ENCODE measurements at regions not wholly inside any gene's neighbourhood (a gene's known extent, or its start where the extent isn't known, plus 50 kb on each side); places are given as distances from the start of the nearest gene placed in this dataset.

DNA sequence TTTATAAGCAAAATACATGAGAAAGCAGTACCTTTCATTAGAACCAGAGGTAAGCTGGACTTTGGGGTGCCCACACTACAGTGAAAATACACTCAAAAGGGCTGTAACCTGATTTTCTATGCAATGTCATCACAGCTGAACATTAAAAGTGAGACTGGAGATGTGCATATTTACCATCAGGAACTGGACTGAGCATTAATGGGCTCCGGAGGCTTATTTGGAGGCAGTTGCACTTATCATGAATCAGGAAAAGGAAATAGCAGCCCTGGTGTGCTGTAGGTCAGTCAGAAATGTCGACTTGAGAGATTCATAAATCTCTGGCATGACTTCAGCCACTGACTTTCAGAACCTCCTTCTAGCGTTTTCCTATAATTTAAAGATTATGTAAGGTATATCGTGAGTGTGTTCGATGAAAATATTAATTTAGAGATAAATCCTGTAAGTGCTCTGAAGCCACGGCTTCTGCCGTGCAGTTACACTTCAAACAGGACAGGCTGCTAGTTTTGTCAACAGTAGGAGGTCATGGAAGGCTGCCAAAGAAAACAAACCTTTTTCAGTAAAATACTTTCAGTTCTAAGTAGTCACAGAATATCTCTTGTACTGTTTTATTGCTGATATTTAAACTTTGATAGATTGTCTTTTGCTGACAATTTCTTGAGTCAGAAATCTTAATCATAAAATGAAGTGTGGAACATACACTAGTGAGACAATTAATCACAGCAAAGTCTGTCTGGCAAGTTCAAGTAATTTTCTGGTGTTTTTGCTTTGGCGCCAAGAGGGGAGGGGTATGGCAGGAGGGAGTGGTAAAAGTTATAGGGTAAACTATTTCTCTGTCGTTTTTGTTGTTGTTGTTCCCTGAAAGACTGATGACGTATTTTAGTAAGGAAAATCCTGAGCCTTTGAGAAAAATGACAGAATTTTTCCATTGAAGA, 939.7 kb downstream of the NR2F1-AS1 start:
- no peak overlapping the region for H3K4me2 ChIP-seq (ENCODE audit: low read depth, low read length, poor library complexity, severe bottlenecking)
- H3K27me3 ChIP-seq (ENCODE audit: insufficient read depth, low read length, poor library complexity, severe bottlenecking), result no peaks in the 10 kb centered on the region
- no peaks in the 10 kb centered on the region for H3K4me1 ChIP-seq (ENCODE audit: insufficient read depth, low read length, poor library complexity, severe bottlenecking)
- H3K9me2 ChIP-seq (replicated peaks; ENCODE audit: low read depth, low read length), result no peaks in the 10 kb centered on the region
- no peak overlapping the region for H2AFZ ChIP-seq (ENCODE audit: low read length)
- no peak for TF ChIP-seq EZH2phosphoT487 (IDR thresholded peaks at IDR 0.05; ENCODE audit: borderline replicate concordance)
- TF ChIP-seq, protein P1, sequence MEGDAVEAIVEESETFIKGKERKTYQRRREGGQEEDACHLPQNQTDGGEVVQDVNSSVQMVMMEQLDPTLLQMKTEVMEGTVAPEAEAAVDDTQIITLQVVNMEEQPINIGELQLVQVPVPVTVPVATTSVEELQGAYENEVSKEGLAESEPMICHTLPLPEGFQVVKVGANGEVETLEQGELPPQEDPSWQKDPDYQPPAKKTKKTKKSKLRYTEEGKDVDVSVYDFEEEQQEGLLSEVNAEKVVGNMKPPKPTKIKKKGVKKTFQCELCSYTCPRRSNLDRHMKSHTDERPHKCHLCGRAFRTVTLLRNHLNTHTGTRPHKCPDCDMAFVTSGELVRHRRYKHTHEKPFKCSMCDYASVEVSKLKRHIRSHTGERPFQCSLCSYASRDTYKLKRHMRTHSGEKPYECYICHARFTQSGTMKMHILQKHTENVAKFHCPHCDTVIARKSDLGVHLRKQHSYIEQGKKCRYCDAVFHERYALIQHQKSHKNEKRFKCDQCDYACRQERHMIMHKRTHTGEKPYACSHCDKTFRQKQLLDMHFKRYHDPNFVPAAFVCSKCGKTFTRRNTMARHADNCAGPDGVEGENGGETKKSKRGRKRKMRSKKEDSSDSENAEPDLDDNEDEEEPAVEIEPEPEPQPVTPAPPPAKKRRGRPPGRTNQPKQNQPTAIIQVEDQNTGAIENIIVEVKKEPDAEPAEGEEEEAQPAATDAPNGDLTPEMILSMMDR (conservative IDR thresholded peaks at IDR 0.05; ENCODE audit: low read length), result no peak
- no peaks in the 10 kb centered on the region for H4K20me1 ChIP-seq (ENCODE audit: insufficient read depth, low read length, poor library complexity, severe bottlenecking)
- no peak overlapping the region for H3K9ac ChIP-seq (ENCODE audit: low read depth, low read length, poor library complexity, severe bottlenecking)
- no peaks in the 10 kb centered on the region for H3K9me3 ChIP-seq (ENCODE audit: insufficient read depth, low read depth, low read length)
- H3F3A ChIP-seq (ENCODE audit: low read depth), result no peaks in the 10 kb centered on the region
- no peak overlapping the region for H3K4me3 ChIP-seq (ENCODE audit: low read length, poor library complexity, severe bottlenecking)
- H3K36me3 ChIP-seq (ENCODE audit: insufficient read depth, low read length), result no peaks in the 10 kb centered on the region
- no peaks in the 10 kb centered on the region for H3K79me2 ChIP-seq (ENCODE audit: insufficient read depth, low read length)

DNA sequence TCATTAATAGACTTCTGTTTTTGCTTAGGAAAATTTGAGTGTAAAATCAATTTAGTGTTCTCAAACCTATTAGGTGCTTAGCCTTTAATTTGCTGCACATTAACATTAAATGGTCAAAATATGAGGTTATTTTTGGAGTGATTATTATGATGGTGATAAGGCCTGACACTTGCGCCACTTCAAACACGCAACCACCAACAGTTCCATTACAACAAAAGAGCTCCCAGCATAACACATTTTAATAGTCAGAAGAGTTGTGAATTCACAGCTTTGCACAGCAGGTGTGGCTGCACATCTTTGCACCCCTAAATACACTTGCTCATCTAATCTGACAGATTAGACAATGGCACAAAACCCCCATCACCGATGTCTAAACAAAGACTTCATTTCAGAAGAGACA, 940.7 kb downstream of the NR2F1-AS1 start:
- H3K4me3 ChIP-seq (ENCODE audit: low read length, poor library complexity, severe bottlenecking), result no peak overlapping the region
- no peak overlapping the region for H3K4me2 ChIP-seq (ENCODE audit: low read depth, low read length, poor library complexity, severe bottlenecking)
- no peaks in the 10 kb centered on the region for H3K9me2 ChIP-seq (replicated peaks; ENCODE audit: low read depth, low read length)
- H3F3A ChIP-seq (ENCODE audit: low read depth), result no peaks in the 10 kb centered on the region
- no peak overlapping the region for H2AFZ ChIP-seq (ENCODE audit: low read length)
- no peaks in the 10 kb centered on the region for H4K20me1 ChIP-seq (ENCODE audit: insufficient read depth, low read length, poor library complexity, severe bottlenecking)
- H3K9me3 ChIP-seq (ENCODE audit: insufficient read depth, low read depth, low read length), result no peaks in the 10 kb centered on the region
- no peaks in the 10 kb centered on the region for H3K79me2 ChIP-seq (ENCODE audit: insufficient read depth, low read length)
- H3K4me1 ChIP-seq (ENCODE audit: insufficient read depth, low read length, poor library complexity, severe bottlenecking), result no peaks in the 10 kb centered on the region
- H3K36me3 ChIP-seq (ENCODE audit: insufficient read depth, low read length), result no peaks in the 10 kb centered on the region
- H3K27me3 ChIP-seq (ENCODE audit: insufficient read depth, low read length, poor library complexity, severe bottlenecking), result no peaks in the 10 kb centered on the region
- TF ChIP-seq EZH2phosphoT487 (IDR thresholded peaks at IDR 0.05; ENCODE audit: borderline replicate concordance), result no peak
- TF ChIP-seq, protein P1 (conservative IDR thresholded peaks at IDR 0.05; ENCODE audit: low read length), result no peak
- H3K9ac ChIP-seq (ENCODE audit: low read depth, low read length, poor library complexity, severe bottlenecking), result no peak overlapping the region

DNA sequence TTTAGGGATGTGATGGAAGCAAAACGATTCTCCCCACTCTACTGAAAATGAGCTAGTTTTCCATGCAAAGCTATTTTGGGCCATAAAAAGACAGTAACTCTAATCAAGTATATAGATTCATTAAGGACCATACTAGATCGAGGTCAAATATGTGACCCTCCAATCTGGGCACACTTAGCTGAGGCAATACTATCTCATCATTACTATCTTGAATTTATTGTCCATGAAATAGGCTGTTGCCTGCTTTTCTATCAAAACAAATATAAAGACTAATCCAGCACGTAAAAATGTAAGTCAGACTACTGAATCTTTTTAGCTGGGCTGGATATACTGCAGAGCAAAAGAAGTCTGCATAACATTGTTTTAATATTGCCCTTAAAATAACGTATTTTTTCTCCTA, 943.1 kb downstream of the NR2F1-AS1 start:
- Histone ChIP-seq H2AFZ (ENCODE audit: low read length) (no peak overlapping the region), H3K4me2 (ENCODE audit: low read depth, low read length, poor library complexity, severe bottlenecking) (no peak overlapping the region), H3K4me1 (ENCODE audit: insufficient read depth, low read length, poor library complexity, severe bottlenecking) (no peaks in the 10 kb centered on the region), H3K9me3 (ENCODE audit: insufficient read depth, low read depth, low read length) (no peaks in the 10 kb centered on the region), H3K9me2 (replicated peaks; ENCODE audit: low read depth, low read length) (no peaks in the 10 kb centered on the region), H4K20me1 (ENCODE audit: insufficient read depth, low read length, poor library complexity, severe bottlenecking) (no peaks in the 10 kb centered on the region), H3K4me3 (ENCODE audit: low read length, poor library complexity, severe bottlenecking) (no peak overlapping the region), H3K36me3 (ENCODE audit: insufficient read depth, low read length) (no peaks in the 10 kb centered on the region), H3F3A (ENCODE audit: low read depth) (no peaks in the 10 kb centered on the region), H3K9ac (ENCODE audit: low read depth, low read length, poor library complexity, severe bottlenecking) (no peak overlapping the region), H3K27me3 (ENCODE audit: insufficient read depth, low read length, poor library complexity, severe bottlenecking) (no peaks in the 10 kb centered on the region), H3K79me2 (ENCODE audit: insufficient read depth, low read length) (no peaks in the 10 kb centered on the region)
- TF ChIP-seq EZH2phosphoT487 (IDR thresholded peaks at IDR 0.05; ENCODE audit: borderline replicate concordance), result no peak
- TF ChIP-seq, protein P1 (conservative IDR thresholded peaks at IDR 0.05; ENCODE audit: low read length), result no peak

Measured in Loucy (cell line).